Loucy (cell line): ENCODE measurements at regions not wholly inside any gene's neighbourhood (a gene's known extent, or its start where the extent isn't known, plus 50 kb on each side); places are given as distances from the start of the nearest gene placed in this dataset.

Experiments used
- H2AFZ ChIP-seq: fragments of 200-600 bp; sonication (generic); 2 replicates; pipeline ENCODE4 v1.6.0; 2016; ENCODE audit warnings: antibody characterized with exemption, mild to moderate bottlenecking, low read length, moderate library complexity
- H3F3A ChIP-seq: fragments of 200-600 bp; 2 replicates; pipeline ENCODE4 v1.6.0; 2016; ENCODE audit warnings: antibody characterized with exemption, low read depth, mild to moderate bottlenecking
- H3K27me3 ChIP-seq: fragments of 200-600 bp; sonication (generic); 2 replicates; pipeline ENCODE4 v1.6.1; 2014; ENCODE audit warnings: low read length, mild to moderate bottlenecking; ENCODE audit not compliant: insufficient read depth, poor library complexity, severe bottlenecking
- H3K36me3 ChIP-seq: fragments of 200-600 bp; sonication (generic); 2 replicates; pipeline ENCODE4 v1.6.1; 2016; ENCODE audit warnings: low read length; ENCODE audit not compliant: insufficient read depth
- H3K4me1 ChIP-seq: fragments of 200-600 bp; sonication (generic); 2 replicates; pipeline ENCODE4 v1.5.1; 2014; ENCODE audit warnings: low read length, mild to moderate bottlenecking; ENCODE audit not compliant: insufficient read depth, poor library complexity, severe bottlenecking
- H3K4me2 ChIP-seq: fragments of 200-600 bp; sonication (generic); 2 replicates; pipeline ENCODE4 v1.6.0; 2014; ENCODE audit warnings: antibody characterized with exemption, low read length, low read depth, mild to moderate bottlenecking; ENCODE audit not compliant: poor library complexity, severe bottlenecking
- H3K4me3 ChIP-seq: fragments of 200-600 bp; sonication (generic); 2 replicates; pipeline ENCODE4 v1.5.1; 2014; ENCODE audit warnings: low read length, mild to moderate bottlenecking, mixed read lengths; ENCODE audit not compliant: poor library complexity, severe bottlenecking
- H3K79me2 ChIP-seq: fragments of 200-600 bp; sonication (generic); 2 replicates; pipeline ENCODE4 v1.6.1; 2014; ENCODE audit warnings: low read length; ENCODE audit not compliant: insufficient read depth
- H3K9ac ChIP-seq: fragments of 200-600 bp; sonication (generic); 2 replicates; pipeline ENCODE4 v1.6.0; 2014; ENCODE audit warnings: mild to moderate bottlenecking, low read depth, low read length, moderate library complexity; ENCODE audit not compliant: poor library complexity, severe bottlenecking
- H3K9me2 ChIP-seq: fragments of 200-600 bp; sonication (generic); replicated peaks from 2 replicates; pipeline ENCODE4 v1.6.1; 2016; ENCODE audit warnings: low read depth, low read length, mixed read lengths
- H3K9me3 ChIP-seq: fragments of 200-600 bp; sonication (generic); 2 replicates; pipeline ENCODE4 v1.6.1; 2014; ENCODE audit warnings: mild to moderate bottlenecking, antibody characterized with exemption, low read length, low read depth; ENCODE audit not compliant: insufficient read depth
- H4K20me1 ChIP-seq: fragments of 200-600 bp; sonication (generic); 2 replicates; pipeline ENCODE4 v1.6.0; 2014; ENCODE audit warnings: antibody characterized with exemption, low read length, mild to moderate bottlenecking; ENCODE audit not compliant: insufficient read depth, poor library complexity, severe bottlenecking
- EZH2phosphoT487 ChIP-seq: fragments of 200-600 bp; IDR thresholded peaks from 2 replicates; pipeline ENCODE4 v1.6.1; 2018; ENCODE audit warnings: antibody characterized with exemption, mild to moderate bottlenecking, moderate library complexity, borderline replicate concordance
- TF ChIP-seq, protein P1 (sequence below): fragments of 200-600 bp; sonication (generic); conservative IDR thresholded peaks from 2 replicates; pipeline ENCODE4 v1.5.1; 2014; ENCODE audit warnings: mild to moderate bottlenecking, antibody characterized with exemption, low read length

DNA sequence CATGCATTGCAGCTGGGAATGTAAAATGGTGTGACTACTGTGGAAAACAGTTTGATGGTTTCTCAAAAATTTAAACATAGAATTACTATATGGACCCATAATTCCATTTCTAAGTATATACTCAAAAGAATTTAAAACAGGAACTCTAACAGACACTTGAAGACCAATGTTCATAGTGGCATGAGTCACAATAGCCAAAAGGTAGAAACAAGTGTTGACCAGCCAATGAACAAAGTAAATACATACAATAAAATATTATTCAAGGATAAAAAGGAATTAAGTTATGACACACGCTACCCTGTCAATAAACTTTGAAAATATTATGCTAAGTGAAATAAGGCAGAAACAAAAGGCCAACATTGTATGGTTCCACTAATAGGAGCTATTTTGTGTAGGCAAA is 357.4 kb upstream of the IL12A start:
- Histone ChIP-seq H3K4me2 (no peak overlapping the region), H3K4me1 (no peaks in the 10 kb centered on the region), H3K27me3 (no peaks in the 10 kb centered on the region), H3K79me2 (no peaks in the 10 kb centered on the region), H3K9me2 (no peaks in the 10 kb centered on the region; the same call in 1 of the 2 replicates), H3K9me3 (no peaks in the 10 kb centered on the region), H2AFZ (no peak overlapping the region), H3F3A (no peaks in the 10 kb centered on the region), H3K4me3 (no peak overlapping the region), H3K36me3 (no peaks in the 10 kb centered on the region), H3K9ac (no peak overlapping the region), H4K20me1 (no peaks in the 10 kb centered on the region)
- TF ChIP-seq EZH2phosphoT487, result no peak
- TF ChIP-seq, protein P1, sequence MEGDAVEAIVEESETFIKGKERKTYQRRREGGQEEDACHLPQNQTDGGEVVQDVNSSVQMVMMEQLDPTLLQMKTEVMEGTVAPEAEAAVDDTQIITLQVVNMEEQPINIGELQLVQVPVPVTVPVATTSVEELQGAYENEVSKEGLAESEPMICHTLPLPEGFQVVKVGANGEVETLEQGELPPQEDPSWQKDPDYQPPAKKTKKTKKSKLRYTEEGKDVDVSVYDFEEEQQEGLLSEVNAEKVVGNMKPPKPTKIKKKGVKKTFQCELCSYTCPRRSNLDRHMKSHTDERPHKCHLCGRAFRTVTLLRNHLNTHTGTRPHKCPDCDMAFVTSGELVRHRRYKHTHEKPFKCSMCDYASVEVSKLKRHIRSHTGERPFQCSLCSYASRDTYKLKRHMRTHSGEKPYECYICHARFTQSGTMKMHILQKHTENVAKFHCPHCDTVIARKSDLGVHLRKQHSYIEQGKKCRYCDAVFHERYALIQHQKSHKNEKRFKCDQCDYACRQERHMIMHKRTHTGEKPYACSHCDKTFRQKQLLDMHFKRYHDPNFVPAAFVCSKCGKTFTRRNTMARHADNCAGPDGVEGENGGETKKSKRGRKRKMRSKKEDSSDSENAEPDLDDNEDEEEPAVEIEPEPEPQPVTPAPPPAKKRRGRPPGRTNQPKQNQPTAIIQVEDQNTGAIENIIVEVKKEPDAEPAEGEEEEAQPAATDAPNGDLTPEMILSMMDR, result no peak

DNA sequence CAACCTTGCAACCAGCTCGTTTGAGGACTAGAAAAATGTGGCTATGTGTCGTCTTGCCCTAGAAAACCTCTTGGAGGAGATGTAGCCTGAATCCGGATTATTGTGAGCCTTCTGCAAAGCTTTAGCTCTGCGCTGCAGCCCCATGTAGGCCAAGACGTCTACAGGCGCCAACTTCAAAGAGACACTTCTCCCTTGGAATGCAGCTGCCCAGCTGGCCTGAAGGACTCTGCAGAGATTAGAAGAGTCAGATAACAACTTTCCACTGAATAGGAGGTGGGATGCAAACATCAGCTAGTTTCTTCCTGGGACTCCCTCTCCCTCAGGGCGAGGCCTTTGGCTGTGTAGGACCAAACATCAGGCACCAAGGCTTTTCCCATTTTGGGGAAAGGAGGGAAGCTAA is 356.5 kb upstream of the IL12A start:
- Histone ChIP-seq H3K4me2 (no peak overlapping the region), H3K9ac (no peak overlapping the region), H3K9me2 (no peaks in the 10 kb centered on the region; the same call in 1 of the 2 replicates), H3K9me3 (no peaks in the 10 kb centered on the region), H3K36me3 (no peaks in the 10 kb centered on the region), H3F3A (no peaks in the 10 kb centered on the region), H4K20me1 (no peaks in the 10 kb centered on the region), H3K4me1 (no peaks in the 10 kb centered on the region), H2AFZ (no peak overlapping the region), H3K79me2 (no peaks in the 10 kb centered on the region), H3K27me3 (no peaks in the 10 kb centered on the region), H3K4me3 (no peak overlapping the region)
- TF ChIP-seq EZH2phosphoT487, result no peak
- TF ChIP-seq, protein P1, result no peak

GRCh38 chr3:159632851-159633250 is 355.8 kb upstream of the IL12A start:
- Histone ChIP-seq H3K4me1 (no peaks in the 10 kb centered on the region), H3K4me2 (no peak overlapping the region), H3F3A (no peaks in the 10 kb centered on the region), H3K36me3 (no peaks in the 10 kb centered on the region), H2AFZ (no peak overlapping the region), H3K27me3 (no peaks in the 10 kb centered on the region), H3K9ac (no peak overlapping the region), H3K9me3 (no peaks in the 10 kb centered on the region), H3K79me2 (no peaks in the 10 kb centered on the region), H4K20me1 (no peaks in the 10 kb centered on the region), H3K4me3 (no peak overlapping the region), H3K9me2 (no peaks in the 10 kb centered on the region; the same call in 1 of the 2 replicates)
- TF ChIP-seq, protein P1, result no peak
- TF ChIP-seq EZH2phosphoT487, result no peak
